Endothelial cell of umbilical vein (primary cell): ENCODE measurements at regions not wholly inside any gene's neighbourhood (a gene's known extent, or its start where the extent isn't known, plus 50 kb on each side); places are given as distances from the start of the nearest gene placed in this dataset.

Source experiments
- CTCF ChIP-seq, 2 donors: IDR thresholded peaks; 1 replicate in 1 of 2; 2 replicates in 1 of 2; pipeline ENCODE4 v1.5.1; 2011; ENCODE audit warnings: low read length in 2 of 2, mild to moderate bottlenecking in 2 of 2, moderate library complexity in 2 of 2, control low read depth in 1 of 2, inconsistent platforms in 1 of 2, low read depth in 1 of 2; ENCODE audit not compliant: insufficient read depth in 1 of 2; ENCODE audit errors: extremely low read depth in 1 of 2
- POLR2A ChIP-seq: IDR thresholded peaks from 2 replicates; pipeline ENCODE4 v1.6.1; 2012; ENCODE audit warnings: low read depth, mild to moderate bottlenecking, control low read depth, low read length

- TF ChIP-seq POLR2A (no peak), CTCF (IDR thresholded peaks at IDR 0.05; ENCODE audit: extremely low read depth in 1 of 2, insufficient read depth in 1 of 2, low read depth in 1 of 2, low read length in 2 of 2) (no peak)
These were observed 67.4 kb upstream of the HELT start for GRCh38 chr4:184950926-184951325.
